ENCODE measurements at regions not wholly inside any gene's neighbourhood (a gene's known extent, or its start where the extent isn't known, plus 50 kb on each side); places are given as distances from the start of the nearest gene placed in this dataset.
A peak's percentile ranks its signal among the peaks of the same experiment; 100 is the strongest.
"Not testable (repeated sequence)": the region's sequence is repeated elsewhere in the genome, so short reads cannot be mapped to it uniquely, and the experiment has no call there.

DNA sequence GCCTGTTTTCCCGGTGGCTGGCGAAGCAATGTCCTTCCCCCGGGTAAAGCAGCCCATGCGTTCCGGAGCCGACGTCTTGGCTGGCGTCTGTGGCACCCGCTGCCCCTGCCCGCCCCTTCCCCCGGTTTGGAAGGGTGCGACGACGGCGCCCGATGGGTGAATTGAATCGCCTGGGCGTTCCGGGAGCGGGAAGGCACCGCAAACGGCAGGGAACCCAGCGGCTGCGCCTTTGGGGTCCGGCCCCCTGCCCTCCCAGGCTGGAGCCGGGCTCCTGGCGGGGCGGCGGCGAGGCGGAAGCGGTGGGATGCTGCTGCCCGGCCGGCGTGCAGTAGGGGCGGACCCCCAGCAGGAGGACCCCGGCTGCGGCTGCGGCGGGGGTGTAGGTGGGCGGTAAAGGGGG lies 123.6 kb upstream of the RHOU start:
- in situ Hi-C loops (cut with HindIII; ENCODE audit: low pct_unique_long_range_greater_than_20kb, low sequenced_read_pairs); DNase-seq (ENCODE audit: low read depth in 1 of 2, low spot score in 1 of 2): not testable (repeated sequence)

- in situ Hi-C loops (cut with HindIII; ENCODE audit: low pct_unique_long_range_greater_than_20kb, low sequenced_read_pairs); DNase-seq (ENCODE audit: low read depth in 1 of 2, low spot score in 1 of 2): not testable (repeated sequence)
Observed at GRCh38 chr1:228622002-228622716, 113.1 kb upstream of the RHOU start.

- DNase-seq (ENCODE audit: low read depth in 1 of 2, low spot score in 1 of 2); in situ Hi-C loops (cut with HindIII; ENCODE audit: low pct_unique_long_range_greater_than_20kb, low sequenced_read_pairs): not testable (repeated sequence)
Observed at GRCh38 chr1:228626481-228626880, 108.8 kb upstream of the RHOU start.

GRCh38 chr1:228632858-228633257 lies 102.4 kb upstream of the RHOU start:
- DNase-seq (ENCODE audit: low read depth in 1 of 2, low spot score in 1 of 2); in situ Hi-C loops (cut with HindIII; ENCODE audit: low pct_unique_long_range_greater_than_20kb, low sequenced_read_pairs): not testable (repeated sequence)

DNA sequence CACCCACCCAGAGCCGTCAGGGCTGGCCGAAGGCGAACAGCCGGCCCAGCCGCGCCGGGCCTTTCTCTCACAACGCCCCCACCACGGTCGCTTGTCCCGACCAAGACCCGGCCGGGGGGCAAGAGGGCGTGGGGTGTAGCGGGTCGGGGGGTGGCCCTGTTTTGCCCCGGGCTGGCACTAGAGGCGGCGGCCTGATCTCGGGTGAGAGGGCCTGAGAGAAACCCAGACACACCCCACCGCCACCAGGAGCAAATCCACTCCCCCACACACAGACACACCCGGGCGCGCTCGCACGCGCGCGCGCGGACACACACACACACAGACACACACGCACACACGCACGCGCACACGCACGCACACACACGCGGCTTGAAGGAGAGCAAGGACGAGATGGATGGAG lies 100.0 kb upstream of the RHOU start:
- in situ Hi-C loops (cut with HindIII; ENCODE audit: low pct_unique_long_range_greater_than_20kb, low sequenced_read_pairs); DNase-seq (ENCODE audit: low read depth in 1 of 2, low spot score in 1 of 2): not testable (repeated sequence)

DNA sequence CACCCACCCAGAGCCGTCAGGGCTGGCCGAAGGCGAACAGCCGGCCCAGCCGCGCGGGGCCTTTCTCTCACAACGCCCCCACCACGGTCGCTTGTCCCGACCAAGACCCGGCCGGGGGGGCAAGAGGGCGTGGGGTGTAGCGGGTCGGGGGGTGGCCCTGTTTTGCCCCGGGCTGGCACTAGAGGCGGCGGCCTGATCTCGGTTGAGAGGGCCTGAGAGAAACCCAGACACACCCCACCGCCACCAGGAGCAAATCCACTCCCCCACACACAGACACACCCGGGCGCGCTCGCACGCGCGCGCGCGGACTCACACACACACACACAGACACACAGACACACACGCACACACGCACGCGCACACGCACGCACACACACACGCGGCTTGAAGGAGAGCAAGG lies 97.8 kb upstream of the RHOU start:
- DNase-seq (ENCODE audit: low read depth in 1 of 2, low spot score in 1 of 2); in situ Hi-C loops (cut with HindIII; ENCODE audit: low pct_unique_long_range_greater_than_20kb, low sequenced_read_pairs): not testable (repeated sequence)

DNA sequence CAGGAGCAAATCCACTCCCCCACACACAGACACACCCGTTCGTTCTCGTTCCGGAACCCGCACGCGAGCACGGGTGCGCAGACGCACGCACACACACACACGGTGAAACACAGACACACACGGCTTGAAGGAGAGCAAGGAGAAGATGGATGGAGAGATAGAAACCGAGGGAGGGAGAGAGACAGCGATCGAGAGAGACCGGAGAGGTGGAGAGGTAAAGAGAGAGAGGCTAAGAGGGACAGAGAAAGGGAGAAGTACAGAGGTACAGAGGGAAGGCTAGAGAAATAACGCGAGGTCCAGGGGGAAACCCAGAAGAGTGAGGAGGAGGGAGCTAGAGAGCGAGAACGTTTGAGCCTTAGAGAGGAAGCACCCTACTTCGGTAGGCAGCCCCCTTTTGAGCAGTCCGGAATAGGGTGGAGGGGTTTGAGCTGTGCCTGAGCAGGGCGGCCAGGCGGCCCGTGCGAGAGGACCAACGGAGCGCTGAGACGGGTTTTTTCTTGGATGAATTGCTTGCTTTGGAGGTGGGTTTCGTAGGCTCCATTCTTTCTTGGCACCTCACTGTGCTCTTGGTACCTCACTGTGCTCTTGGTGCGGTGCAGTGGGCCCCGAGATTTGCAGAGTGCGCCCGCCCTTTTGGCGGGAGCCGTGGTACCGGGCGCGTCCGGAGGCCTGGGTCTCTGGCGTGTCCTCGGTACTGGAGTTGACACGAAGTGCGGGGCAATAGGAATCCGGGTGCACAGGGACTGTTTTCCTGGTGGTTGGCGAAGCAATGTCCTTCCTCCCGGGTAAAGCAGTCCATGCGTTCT lies 88.4 kb upstream of the RHOU start:
- no peak for TF ChIP-seq JUND (IDR thresholded peaks at IDR 0.05; ENCODE audit: low read depth)
- in situ Hi-C loops (cut with HindIII; ENCODE audit: low pct_unique_long_range_greater_than_20kb, low sequenced_read_pairs) = no loop called here
- DNase-seq (ENCODE audit: low read depth in 1 of 2, low spot score in 1 of 2) = peak in 1 of 2 experiments; percentile 55

DNA sequence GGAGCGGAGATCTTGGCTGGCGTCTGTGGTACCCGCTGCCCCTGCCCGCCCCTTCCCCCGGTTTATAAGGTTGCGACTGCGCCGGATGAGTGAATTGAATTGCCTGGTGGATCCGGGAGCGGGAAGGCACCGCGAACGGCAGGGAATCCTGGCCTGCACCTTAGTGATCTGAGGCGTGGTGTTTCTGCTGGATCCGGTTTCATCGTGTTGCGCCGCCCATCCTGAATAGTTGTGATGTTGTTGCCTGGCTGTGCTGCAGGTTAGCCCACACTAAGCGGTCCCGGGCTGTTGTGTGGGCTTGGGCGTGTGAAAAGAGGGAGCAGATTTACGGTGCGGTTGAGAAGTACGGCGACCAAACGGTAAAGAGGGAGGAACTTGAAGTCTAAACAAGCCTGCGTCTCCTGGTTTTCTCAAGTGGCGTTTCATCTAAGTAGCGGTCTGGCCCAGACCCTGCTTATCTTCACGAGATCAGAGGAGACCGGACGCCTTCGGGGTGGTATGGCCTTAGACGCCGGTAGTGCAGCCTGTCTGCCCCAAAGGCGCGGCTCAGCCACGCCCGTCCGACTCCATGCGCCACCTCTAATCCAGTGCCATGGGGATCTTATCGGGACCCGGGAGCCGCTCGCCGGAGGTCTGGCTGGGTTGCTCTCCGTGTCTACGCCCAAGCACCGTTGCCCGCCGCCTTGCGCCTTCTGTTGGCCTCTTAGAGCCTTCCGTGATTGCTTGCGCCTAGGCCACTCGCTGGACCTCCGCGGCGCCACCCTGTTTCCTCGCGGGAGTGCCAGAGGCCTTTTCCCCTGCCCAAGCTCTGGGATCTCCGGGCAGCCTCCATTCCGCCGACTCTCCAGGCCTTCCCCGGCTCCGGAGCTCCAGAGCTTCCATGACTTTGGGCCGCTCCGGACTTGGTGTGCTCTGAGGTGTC lies 87.5 kb upstream of the RHOU start:
- peak; percentile 51 to 81 for DNase-seq (ENCODE audit: low read depth in 1 of 2, low spot score in 1 of 2)

GRCh38 chr1:228648647-228649383 lies 86.5 kb upstream of the RHOU start:
- TF ChIP-seq JUND (IDR thresholded peaks at IDR 0.05; ENCODE audit: low read depth) = no peak
- no peak for DNase-seq (ENCODE audit: low read depth in 1 of 2, low spot score in 1 of 2)

More for the DNA sequence above, 87.5 kb upstream of the RHOU start:
- TF ChIP-seq JUND (IDR thresholded peaks at IDR 0.05; ENCODE audit: low read depth) = no peak
- in situ Hi-C loops (cut with HindIII; ENCODE audit: low pct_unique_long_range_greater_than_20kb, low sequenced_read_pairs) = no loop called here

DNA sequence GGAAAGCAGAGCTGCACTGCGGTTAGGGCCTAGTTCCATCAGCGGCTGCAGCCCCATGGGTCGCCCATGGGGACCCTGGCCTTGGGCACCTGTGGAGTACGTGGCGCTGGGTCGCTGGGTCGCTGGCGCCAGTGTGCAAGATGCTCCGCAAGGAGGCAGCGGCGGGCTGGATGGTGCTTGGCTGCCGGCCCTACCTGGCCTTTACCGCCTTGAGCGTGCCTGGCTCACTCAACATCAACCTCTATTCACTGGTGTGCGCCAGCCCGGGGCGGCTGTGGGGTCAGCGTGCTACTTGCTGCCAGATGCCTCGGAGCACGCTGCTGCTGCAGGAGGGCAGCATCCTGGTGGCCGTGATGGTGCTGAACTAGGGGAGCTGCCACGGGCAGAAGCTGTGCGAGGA lies 85.1 kb upstream of the RHOU start:
- TF ChIP-seq JUND (IDR thresholded peaks at IDR 0.05; ENCODE audit: low read depth) = no peak
- in situ Hi-C loops (cut with HindIII; ENCODE audit: low pct_unique_long_range_greater_than_20kb, low sequenced_read_pairs) = no loop called here
- no peak for DNase-seq (ENCODE audit: low read depth in 1 of 2, low spot score in 1 of 2)

More at GRCh38 chr1:228648647-228649383, 86.5 kb upstream of the RHOU start:
- in situ Hi-C loops (cut with HindIII; ENCODE audit: low pct_unique_long_range_greater_than_20kb, low sequenced_read_pairs) = no loop called here

- TF ChIP-seq JUND (IDR thresholded peaks at IDR 0.05; ENCODE audit: low read depth) = no peak
- DNase-seq (ENCODE audit: low read depth in 1 of 2, low spot score in 1 of 2) = no peak
- in situ Hi-C loops (cut with HindIII; ENCODE audit: low pct_unique_long_range_greater_than_20kb, low sequenced_read_pairs) = no loop called here
Observed at GRCh38 chr1:228650946-228651345, 84.3 kb upstream of the RHOU start.

- DNase-seq (ENCODE audit: low read depth in 1 of 2, low spot score in 1 of 2) = no peak
- in situ Hi-C loops (cut with HindIII; ENCODE audit: low pct_unique_long_range_greater_than_20kb, low sequenced_read_pairs) = no loop called here
- no peak for TF ChIP-seq JUND (IDR thresholded peaks at IDR 0.05; ENCODE audit: low read depth)
Observed at GRCh38 chr1:228652116-228652515, 83.2 kb upstream of the RHOU start.

DNA sequence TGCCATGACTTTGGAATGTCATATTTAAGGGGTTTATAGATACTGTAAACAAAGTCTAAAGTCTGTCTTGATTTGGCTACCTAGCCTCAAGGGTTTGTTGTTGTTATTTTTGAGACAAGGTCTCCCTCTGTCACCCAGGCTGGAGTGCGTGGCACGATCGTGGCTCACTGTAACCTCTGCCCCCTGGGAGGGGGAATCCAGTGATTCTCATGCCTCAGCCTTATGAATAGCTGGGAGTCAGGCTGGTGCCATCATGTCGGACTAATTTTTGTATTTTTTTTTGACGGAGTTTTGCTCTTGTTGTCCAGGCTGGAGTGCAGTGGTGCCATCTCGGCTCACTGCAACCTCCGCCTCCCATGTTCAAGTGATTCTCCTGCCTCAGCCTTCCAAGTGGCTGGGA lies 82.2 kb upstream of the RHOU start:
- in situ Hi-C loops (cut with HindIII; ENCODE audit: low pct_unique_long_range_greater_than_20kb, low sequenced_read_pairs); DNase-seq (ENCODE audit: low read depth in 1 of 2, low spot score in 1 of 2): not testable (repeated sequence)
